GM18907 (cell line): ENCODE measurements at regions not wholly inside any gene's neighbourhood (a gene's known extent, or its start where the extent isn't known, plus 50 kb on each side); places are given as distances from the start of the nearest gene placed in this dataset.
"Not testable (repeated sequence)": the region's sequence is repeated elsewhere in the genome, so short reads cannot be mapped to it uniquely, and the experiment has no call there.

Source experiments
- ATAC-seq: cut with Tn5 transposase; IDR thresholded peaks from one replicate; pipeline ENCODE4 v1.9.1; 2021; ENCODE audit warnings: mild to moderate bottlenecking, moderate library complexity; ENCODE audit not compliant: unreplicated experiment

GRCh38 chr4:119437515-119437914 lies 115.6 kb upstream of the FABP2 start:
- not testable (repeated sequence) for ATAC-seq

GRCh38 chr4:119408561-119409224 lies 86.8 kb upstream of the FABP2 start:
- not testable (repeated sequence) for ATAC-seq

- ATAC-seq = not testable (repeated sequence)
Observed at GRCh38 chr4:119406721-119407460, 85.0 kb upstream of the FABP2 start.

- not testable (repeated sequence) for ATAC-seq
Observed at GRCh38 chr4:119406041-119406440, 84.1 kb upstream of the FABP2 start.

- ATAC-seq = peak; percentile 65
Observed at GRCh38 chr4:119402322-119403308, 80.7 kb upstream of the FABP2 start.

GRCh38 chr4:119395701-119396100 lies 73.8 kb upstream of the FABP2 start:
- ATAC-seq = not testable (repeated sequence)

- no peak for ATAC-seq
Observed at GRCh38 chr4:119394826-119395225, 72.9 kb upstream of the FABP2 start.

- not testable (repeated sequence) for ATAC-seq
Observed at GRCh38 chr4:119388791-119389190, 66.9 kb upstream of the FABP2 start.

GRCh38 chr4:119374616-119375015 lies 52.7 kb upstream of the FABP2 start:
- ATAC-seq = not testable (repeated sequence)

GRCh38 chr4:119372316-119373062 lies 50.6 kb upstream of the FABP2 start:
- not testable (repeated sequence) for ATAC-seq
